ENCODE measurements at regions not wholly inside any gene's neighbourhood (a gene's known extent, or its start where the extent isn't known, plus 50 kb on each side); places are given as distances from the start of the nearest gene placed in this dataset.
"Not testable (repeated sequence)": the region's sequence is repeated elsewhere in the genome, so short reads cannot be mapped to it uniquely, and the experiment has no call there.

DNA sequence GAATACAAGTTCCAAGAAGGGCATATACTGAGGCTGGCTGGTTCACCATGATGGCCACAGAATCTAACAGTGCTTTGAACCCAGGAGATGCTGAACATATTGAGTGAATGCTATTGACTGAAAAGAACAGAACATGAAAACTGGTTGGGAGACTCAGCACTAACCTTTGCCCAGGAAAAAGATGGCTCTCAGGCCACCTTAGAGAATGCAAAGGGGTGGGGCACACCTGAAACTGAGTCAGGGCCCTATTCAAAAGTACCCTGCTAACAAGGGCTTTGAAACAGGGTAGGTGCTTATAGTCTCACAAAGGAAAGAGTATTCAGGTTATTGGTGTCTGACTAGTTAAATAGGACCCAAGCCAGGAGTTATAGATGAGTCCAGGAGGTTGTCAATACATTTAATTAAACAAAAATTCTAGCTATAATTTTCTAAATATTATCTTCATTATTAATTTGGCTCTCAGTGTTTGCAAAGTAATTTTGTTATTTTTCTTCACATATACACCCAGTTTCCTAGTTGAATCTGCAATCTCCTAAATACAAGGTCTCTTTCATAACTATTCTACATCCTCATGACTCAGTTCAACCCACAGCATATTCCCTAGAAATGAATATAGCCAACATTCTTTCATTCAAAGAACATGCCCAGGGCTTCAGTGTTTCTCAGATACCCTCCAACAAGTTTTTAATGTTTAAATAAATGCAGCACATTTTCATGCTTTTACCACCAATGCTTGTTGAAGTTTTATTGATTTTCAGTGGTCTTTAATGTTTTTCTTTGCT lies 144.2 kb upstream of the RAPGEF2 start:
- DNase-seq = no peak

- no peak for DNase-seq
Measured at GRCh38 chr4:158962393-158962792, 140.5 kb upstream of the RAPGEF2 start.

GRCh38 chr4:158963282-158963681 lies 139.6 kb upstream of the RAPGEF2 start:
- not testable (repeated sequence) for DNase-seq

- peak; percentile 59 for DNase-seq
Measured at GRCh38 chr4:158964114-158964727, 138.7 kb upstream of the RAPGEF2 start.

- DNase-seq = no peak
Measured at GRCh38 chr4:158964728-158965124, 138.2 kb upstream of the RAPGEF2 start.

- DNase-seq = no peak
Measured at GRCh38 chr4:158965226-158965625, 137.7 kb upstream of the RAPGEF2 start.

GRCh38 chr4:158966091-158966490 lies 136.8 kb upstream of the RAPGEF2 start:
- no peak for DNase-seq

DNA sequence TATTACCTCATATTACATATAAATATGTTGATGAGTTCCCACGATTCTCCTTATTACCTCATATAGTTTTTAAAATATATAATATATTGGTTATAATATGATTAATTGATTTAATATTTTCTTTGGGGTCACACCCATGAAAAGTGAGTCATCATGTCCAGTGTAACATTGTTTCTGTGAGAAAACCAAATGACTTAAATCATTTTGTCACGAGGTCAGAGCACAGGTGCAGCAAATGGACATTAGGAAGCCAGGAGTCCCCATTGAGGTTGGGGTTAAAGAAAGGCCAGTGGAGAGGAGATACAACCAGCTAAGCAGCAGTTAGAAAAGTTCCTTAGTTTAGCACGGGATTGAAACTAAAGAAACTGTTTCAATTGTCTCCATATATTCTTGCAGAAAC lies 133.9 kb upstream of the RAPGEF2 start:
- DNase-seq = no peak

- no peak for DNase-seq
Measured at GRCh38 chr4:158970812-158971211, 132.1 kb upstream of the RAPGEF2 start.

GRCh38 chr4:158974438-158974837 lies 128.4 kb upstream of the RAPGEF2 start:
- not testable (repeated sequence) for DNase-seq

DNA sequence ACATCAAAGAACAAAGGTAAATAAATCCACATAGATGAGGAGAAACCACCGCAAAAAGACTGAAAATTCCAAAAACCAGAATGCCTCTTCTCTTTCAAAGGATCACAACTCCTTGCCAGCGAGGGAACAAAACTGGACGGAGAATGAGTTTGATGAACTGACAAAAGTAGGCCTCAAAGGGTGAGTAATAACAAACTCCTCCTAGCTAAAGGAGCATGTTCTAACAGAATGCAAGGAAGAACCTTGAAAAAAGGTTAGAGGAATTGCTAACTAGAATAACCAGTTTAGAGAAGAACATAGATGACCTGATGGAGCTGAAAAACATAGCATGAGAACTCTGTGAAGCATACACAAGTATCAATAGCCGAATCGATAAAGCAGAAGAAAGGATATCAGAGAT lies 122.2 kb upstream of the RAPGEF2 start:
- DNase-seq = not testable (repeated sequence)

DNA sequence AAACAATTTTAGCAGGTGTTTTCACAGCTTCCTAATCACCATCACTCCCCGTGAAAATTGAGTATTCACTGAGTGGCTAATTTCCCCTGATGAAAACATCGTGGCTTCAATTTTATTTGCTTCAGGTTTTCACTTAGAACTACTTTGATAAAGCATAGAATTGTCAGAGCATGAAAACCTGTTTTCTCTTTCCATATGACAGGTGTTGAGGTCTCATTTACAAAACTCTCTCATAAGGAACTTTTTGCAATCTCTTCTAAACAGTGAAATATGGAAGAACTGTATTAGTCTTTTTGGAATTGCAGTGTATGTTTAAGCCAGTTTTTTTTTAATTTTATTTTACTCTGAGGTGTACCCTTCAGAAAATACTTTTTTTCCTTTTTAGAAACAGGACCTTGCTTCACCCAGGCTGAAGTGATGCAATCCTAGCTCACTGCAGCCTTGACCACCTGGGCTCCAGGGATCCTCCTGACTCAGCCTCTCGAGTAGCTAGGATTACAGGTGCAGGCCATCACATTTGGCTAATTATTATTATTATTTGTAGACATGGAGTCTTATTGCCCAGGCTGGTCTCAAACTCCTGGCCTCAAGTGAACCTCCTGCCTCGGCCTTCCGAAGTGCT lies 111.2 kb upstream of the RAPGEF2 start:
- DNase-seq = no peak

- peak; percentile 84 for DNase-seq
Measured at GRCh38 chr4:158993891-158994290, 109.0 kb upstream of the RAPGEF2 start.

GRCh38 chr4:158995040-158995439 lies 107.8 kb upstream of the RAPGEF2 start:
- DNase-seq = no peak

DNA sequence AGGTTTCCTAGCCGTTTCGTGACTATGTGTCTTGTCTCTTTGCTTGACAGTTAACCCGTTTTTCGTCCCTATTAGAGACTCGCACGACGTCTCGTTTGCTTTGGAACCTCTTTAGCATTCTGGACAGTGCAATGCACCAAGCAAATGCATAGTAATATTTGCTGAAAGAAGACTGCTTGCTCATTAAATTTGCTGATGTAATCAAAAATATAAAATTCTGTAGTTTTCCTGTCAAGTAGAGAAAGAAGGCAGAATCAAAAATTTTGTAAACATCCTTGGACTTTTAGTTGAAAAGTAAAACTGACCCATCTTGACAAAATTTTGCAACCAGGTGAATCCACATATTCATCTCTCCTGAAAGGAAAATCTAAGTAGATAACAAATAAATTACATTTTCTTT lies 106.9 kb upstream of the RAPGEF2 start:
- DNase-seq = no peak

DNA sequence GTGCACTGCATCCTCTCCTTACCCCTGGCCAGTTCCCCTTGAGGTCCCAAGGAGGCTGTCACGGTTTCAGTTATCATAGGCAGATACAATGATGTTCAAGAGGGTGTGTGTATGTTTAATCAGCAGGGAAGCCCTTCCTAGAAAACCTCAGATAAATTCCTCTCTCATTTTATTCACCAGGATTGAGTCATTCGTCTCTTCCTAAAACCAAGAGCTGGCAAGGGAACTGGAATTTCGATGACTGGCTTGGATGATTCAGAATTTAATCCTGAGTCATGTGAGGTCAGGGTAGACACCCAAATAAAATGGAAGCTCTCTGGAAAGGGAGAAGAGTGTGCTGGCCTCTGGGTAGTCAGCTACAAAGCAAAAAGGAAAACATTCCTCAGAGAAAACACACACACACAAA lies 106.2 kb upstream of the RAPGEF2 start:
- no peak for DNase-seq

DNA sequence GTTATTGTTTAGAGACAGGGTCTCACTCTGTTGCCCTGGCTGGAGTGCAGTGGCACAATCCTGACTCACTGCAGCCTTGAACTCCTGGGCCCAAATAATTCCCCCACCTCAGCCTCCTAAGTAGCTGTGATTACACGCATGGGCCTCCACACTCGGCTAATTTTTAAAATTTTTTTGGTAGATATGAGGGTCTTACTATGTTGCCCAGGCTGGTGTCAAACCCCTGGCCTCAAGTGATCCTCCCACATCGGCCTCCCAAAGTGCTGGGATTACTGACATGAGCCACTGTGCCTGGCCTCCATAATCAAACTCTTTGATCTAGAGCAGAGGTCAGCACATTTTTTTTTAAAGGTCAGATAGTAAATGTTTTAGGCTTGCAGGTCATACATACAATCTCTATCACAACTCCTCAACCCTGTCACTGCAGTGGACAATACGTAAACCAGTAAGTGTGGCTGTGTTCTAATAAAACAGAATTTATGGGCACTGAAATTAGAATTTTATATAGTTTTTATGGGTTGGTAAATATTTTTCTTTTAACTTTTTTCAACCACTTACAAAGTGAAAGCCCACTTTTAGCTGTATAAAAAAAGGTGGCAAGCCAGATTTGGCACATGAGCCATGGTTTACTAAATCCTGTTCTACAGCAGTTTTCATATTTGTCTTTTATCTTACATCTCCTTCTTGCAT lies 105.1 kb upstream of the RAPGEF2 start:
- no peak for DNase-seq

DNA sequence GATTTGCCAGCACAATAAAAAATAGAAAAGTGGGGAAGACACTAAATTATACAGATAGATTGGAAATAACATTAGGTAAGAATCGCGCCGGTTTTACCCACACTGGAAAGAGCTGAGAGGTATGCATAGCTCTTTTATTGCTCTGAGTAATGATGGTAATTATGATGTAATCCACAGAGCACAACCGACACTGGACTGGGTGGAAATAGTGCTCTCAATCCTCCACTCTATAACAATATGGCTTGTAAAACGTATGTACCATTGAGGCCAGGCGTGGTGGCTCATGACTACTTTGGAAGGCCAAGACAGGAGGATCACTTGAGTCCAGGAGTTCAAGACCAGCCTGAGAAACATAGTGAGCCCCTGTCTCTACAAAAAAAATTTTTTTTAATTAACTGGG lies 104.3 kb upstream of the RAPGEF2 start:
- DNase-seq = no peak

- DNase-seq = no peak
Measured at GRCh38 chr4:158999166-158999682, 103.7 kb upstream of the RAPGEF2 start.

GRCh38 chr4:158999849-159000248 lies 103.0 kb upstream of the RAPGEF2 start:
- DNase-seq = no peak

GRCh38 chr4:159002950-159003349 lies 99.9 kb upstream of the RAPGEF2 start:
- no peak for DNase-seq

DNA sequence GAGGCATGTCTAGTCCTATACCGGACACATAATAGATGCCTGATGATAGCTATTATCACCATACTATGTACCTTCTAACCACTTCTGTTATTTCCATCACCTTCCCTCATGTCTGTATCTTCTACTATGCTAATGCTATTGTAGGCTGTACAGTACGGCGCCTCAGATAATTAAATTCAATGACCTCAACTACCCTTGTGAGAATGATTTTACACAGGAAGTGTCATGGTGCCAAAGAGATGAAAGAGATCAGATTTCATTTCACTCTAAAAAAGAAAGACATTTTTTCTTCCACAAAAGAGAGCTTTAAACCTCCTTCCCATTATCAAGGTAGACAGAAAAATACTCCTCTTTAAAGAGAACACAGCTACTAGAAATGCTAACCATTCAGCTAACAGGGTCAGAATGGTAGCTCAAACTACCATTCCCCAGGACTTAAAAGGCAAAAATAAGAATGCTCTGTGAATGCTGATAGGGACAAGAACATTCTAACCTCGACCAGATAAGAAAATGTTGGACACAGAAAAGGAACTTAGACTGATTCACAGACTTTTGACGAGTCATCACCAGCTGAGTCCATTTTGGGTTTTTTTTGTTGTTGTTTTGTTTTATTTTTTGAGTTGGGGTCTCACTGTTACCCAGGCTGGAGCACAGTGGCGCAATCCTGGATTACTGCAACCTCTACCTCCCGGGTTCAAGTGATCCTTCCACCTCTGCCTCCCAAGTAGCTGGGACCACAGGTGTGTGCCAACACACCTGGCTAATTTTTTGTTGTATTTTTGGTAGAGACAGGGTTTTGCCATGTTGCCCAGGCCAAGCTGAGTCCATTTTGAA lies 99.2 kb upstream of the RAPGEF2 start:
- DNase-seq = no peak

Measured in MV-4-11 (cell line).